ENCODE measurements at regions not wholly inside any gene's neighbourhood (a gene's known extent, or its start where the extent isn't known, plus 50 kb on each side); places are given as distances from the start of the nearest gene placed in this dataset.

- CTCF ChIA-PET, result no interaction called here
- TF ChIP-seq TCF7L2 (IDR thresholded peaks at IDR 0.05; ENCODE audit: low read depth, low read length) (no peak), REST (IDR thresholded peaks at IDR 0.05; ENCODE audit: insufficient read depth in 1 of 2, low read depth in 2 of 2, low read length in 1 of 2) (no peak), POLR2AphosphoS5 (IDR thresholded peaks at IDR 0.05; ENCODE audit: low read depth, low read length) (no peak), SIN3A (IDR thresholded peaks at IDR 0.05; ENCODE audit: borderline replicate concordance, insufficient read depth, low read depth, low read length) (no peak)
- TF ChIP-seq, protein P1, sequence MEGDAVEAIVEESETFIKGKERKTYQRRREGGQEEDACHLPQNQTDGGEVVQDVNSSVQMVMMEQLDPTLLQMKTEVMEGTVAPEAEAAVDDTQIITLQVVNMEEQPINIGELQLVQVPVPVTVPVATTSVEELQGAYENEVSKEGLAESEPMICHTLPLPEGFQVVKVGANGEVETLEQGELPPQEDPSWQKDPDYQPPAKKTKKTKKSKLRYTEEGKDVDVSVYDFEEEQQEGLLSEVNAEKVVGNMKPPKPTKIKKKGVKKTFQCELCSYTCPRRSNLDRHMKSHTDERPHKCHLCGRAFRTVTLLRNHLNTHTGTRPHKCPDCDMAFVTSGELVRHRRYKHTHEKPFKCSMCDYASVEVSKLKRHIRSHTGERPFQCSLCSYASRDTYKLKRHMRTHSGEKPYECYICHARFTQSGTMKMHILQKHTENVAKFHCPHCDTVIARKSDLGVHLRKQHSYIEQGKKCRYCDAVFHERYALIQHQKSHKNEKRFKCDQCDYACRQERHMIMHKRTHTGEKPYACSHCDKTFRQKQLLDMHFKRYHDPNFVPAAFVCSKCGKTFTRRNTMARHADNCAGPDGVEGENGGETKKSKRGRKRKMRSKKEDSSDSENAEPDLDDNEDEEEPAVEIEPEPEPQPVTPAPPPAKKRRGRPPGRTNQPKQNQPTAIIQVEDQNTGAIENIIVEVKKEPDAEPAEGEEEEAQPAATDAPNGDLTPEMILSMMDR (IDR thresholded peaks at IDR 0.05), result no peak
Observed at GRCh38 chr2:146027156-146027555, 1507.2 kb upstream of the ZEB2 start.

DNA sequence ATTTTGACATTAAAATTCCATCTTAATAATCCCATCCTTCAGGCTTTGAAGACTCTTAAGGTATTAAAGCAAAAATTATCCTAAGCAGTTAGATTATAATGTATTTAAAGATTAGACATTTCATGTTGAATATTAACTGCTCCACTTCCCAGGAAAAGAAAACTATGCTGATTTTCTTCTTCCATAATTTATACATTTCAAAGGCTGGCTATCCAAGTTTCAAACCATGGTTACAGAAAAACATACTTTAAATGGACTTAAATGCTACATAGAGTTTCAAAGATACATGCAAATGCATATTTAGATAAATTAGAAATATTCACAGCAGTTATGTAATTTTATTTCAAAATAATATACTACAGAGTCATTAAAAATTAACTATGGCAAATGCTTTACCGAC, 1505.6 kb upstream of the ZEB2 start:
- in situ Hi-C loops (cut with HindIII; ENCODE audit: low pct_unique_long_range_greater_than_20kb, low sequenced_read_pairs) (no loop called here), intact Hi-C loops (cut with micrococcal nuclease; ENCODE audit: unreplicated experiment) (no loop called here)
- Histone ChIP-seq H3K36me3 (ENCODE audit: control insufficient read depth, insufficient read depth, low read length) (no peaks in the 10 kb centered on the region), H3K27ac (ENCODE audit: low read length) (no peak overlapping the region), H3K4me1 (ENCODE audit: control insufficient read depth, insufficient read depth, low read length) (no peaks in the 10 kb centered on the region), H3K27me3 (ENCODE audit: control insufficient read depth, insufficient read depth, low read length) (no peaks in the 10 kb centered on the region), H3K9me3 (ENCODE audit: control insufficient read depth, insufficient read depth, low read depth, low read length) (no peaks in the 10 kb centered on the region), H3K4me3 (ENCODE audit: low read depth in 2 of 2, low read length in 2 of 2) (no peak overlapping the region)
- ChIA-PET CTCF (no interaction called here), POLR2A (no interaction called here)
- DNase-seq (ENCODE audit: low read depth, low spot score) (no peak), ATAC-seq (no peak)
- BruUV-seq (replicated peaks), result no TSS peak
- TF ChIP-seq POLR2AphosphoS5 (IDR thresholded peaks at IDR 0.05; ENCODE audit: low read depth, low read length), result no peak
- TF ChIP-seq SIN3A (IDR thresholded peaks at IDR 0.05; ENCODE audit: borderline replicate concordance, insufficient read depth, low read depth, low read length), result no peak
- TF ChIP-seq REST (IDR thresholded peaks at IDR 0.05; ENCODE audit: insufficient read depth in 1 of 2, low read depth in 2 of 2, low read length in 1 of 2), result no peak
- TF ChIP-seq, protein P1 (IDR thresholded peaks at IDR 0.05), result no peak
- no peak for TF ChIP-seq TCF7L2 (IDR thresholded peaks at IDR 0.05; ENCODE audit: low read depth, low read length)

More at GRCh38 chr2:146027156-146027555, 1507.2 kb upstream of the ZEB2 start:
- no TSS peak for BruUV-seq (replicated peaks)
- Histone ChIP-seq H3K4me3 (ENCODE audit: low read depth in 2 of 2, low read length in 2 of 2) (no peak overlapping the region), H3K4me1 (ENCODE audit: control insufficient read depth, insufficient read depth, low read length) (no peaks in the 10 kb centered on the region), H3K27ac (ENCODE audit: low read length) (no peak overlapping the region), H3K9me3 (ENCODE audit: control insufficient read depth, insufficient read depth, low read depth, low read length) (no peaks in the 10 kb centered on the region), H3K36me3 (ENCODE audit: control insufficient read depth, insufficient read depth, low read length) (no peaks in the 10 kb centered on the region), H3K27me3 (ENCODE audit: control insufficient read depth, insufficient read depth, low read length) (no peaks in the 10 kb centered on the region)
- POLR2A ChIA-PET, result no interaction called here
- no peak for ATAC-seq
- DNase-seq (ENCODE audit: low read depth, low spot score), result no peak
- in situ Hi-C loops (cut with HindIII; ENCODE audit: low pct_unique_long_range_greater_than_20kb, low sequenced_read_pairs) (no loop called here), intact Hi-C loops (cut with micrococcal nuclease; ENCODE audit: unreplicated experiment) (no loop called here)
